ENCODE measurements at regions not wholly inside any gene's neighbourhood (a gene's known extent, or its start where the extent isn't known, plus 50 kb on each side); places are given as distances from the start of the nearest gene placed in this dataset.

- Histone ChIP-seq H3K9me3 (ENCODE audit: insufficient read depth, low read depth, low read length) (no peaks in the 10 kb centered on the region), H2AFZ (ENCODE audit: low read depth, low read length) (no peak overlapping the region), H3K4me3 (ENCODE audit: insufficient read depth, low read depth, low read length) (no peak overlapping the region), H3K79me2 (ENCODE audit: insufficient read depth, low read length) (no peaks in the 10 kb centered on the region), H3K27me3 (ENCODE audit: insufficient read depth, low read length) (peaks cover 7% of the 10 kb centered on the region), H3K27ac (ENCODE audit: low read depth, low read length) (no peak overlapping the region), H4K20me1 (ENCODE audit: insufficient read depth, low read length) (peaks cover 5% of the 10 kb centered on the region), H3K9ac (ENCODE audit: low read length) (no peak overlapping the region), H3K4me2 (ENCODE audit: low read length) (no peak overlapping the region), H3K4me1 (ENCODE audit: insufficient read depth, low read length) (no peaks in the 10 kb centered on the region), H3K36me3 (ENCODE audit: insufficient read depth, low read length) (no peaks in the 10 kb centered on the region)
- DNase-seq (ENCODE audit: low read depth) (no peak), FAIRE-seq (no peak)
- no peaks in the 10 kb centered on the region for H3K36me3 Mint-ChIP-seq (ENCODE audit: low read depth, unreplicated experiment)
- no peak for TF ChIP-seq CTCF (IDR thresholded peaks at IDR 0.05; ENCODE audit: insufficient read depth, low read depth, low read length)
- no peak for TF ChIP-seq EZH2 (IDR thresholded peaks at IDR 0.05; ENCODE audit: insufficient read depth, low read length)
- no peak overlapping the region for H3K4me3 Mint-ChIP-seq (ENCODE audit: unreplicated experiment)
- H3K4me1 Mint-ChIP-seq (ENCODE audit: low read depth, unreplicated experiment), result peaks cover under 1% of the 10 kb centered on the region
- no peak overlapping the region for H3K27ac Mint-ChIP-seq (ENCODE audit: unreplicated experiment)
- peaks cover 6% of the 10 kb centered on the region for H3K9me3 Mint-ChIP-seq (ENCODE audit: unreplicated experiment)
- H3K27me3 Mint-ChIP-seq (ENCODE audit: low read depth, unreplicated experiment), result peaks cover 66% of the 10 kb centered on the region
These were observed 63.6 kb upstream of the DAB2IP start for GRCh38 chr9:121587863-121588262.

DNA sequence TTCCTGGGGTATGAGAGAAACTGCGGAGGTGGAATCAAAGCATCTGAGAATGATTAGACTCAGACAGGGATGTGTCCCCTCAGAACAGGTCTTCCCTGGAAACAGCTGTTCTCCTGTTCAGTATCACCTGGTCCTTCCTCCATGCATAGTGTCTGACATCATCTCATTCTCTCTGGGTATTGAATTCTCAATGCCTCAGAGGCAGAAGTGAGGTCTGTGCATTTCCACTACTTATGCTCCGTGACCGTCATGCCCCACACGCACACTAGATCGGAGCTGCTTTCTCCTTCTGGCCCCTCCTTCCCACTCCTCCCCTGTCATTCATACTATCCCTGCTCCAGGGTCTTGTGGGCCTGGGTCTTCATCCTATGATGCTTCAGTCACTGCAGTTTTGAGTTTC is 61.4 kb upstream of the DAB2IP start:
- H3K4me2 ChIP-seq (ENCODE audit: low read length), result no peak overlapping the region
- no peak for DNase-seq (ENCODE audit: low read depth)
- Mint-ChIP-seq H3K36me3 (ENCODE audit: low read depth, unreplicated experiment) (no peaks in the 10 kb centered on the region), H3K27ac (ENCODE audit: unreplicated experiment) (no peak overlapping the region), H3K4me1 (ENCODE audit: low read depth, unreplicated experiment) (peaks cover 3% of the 10 kb centered on the region), H3K4me3 (ENCODE audit: unreplicated experiment) (no peak overlapping the region), H3K9me3 (ENCODE audit: unreplicated experiment) (peaks cover 6% of the 10 kb centered on the region), H3K27me3 (ENCODE audit: low read depth, unreplicated experiment) (peaks cover 64% of the 10 kb centered on the region)
- H2AFZ ChIP-seq (ENCODE audit: low read depth, low read length), result no peak overlapping the region
- peaks cover 5% of the 10 kb centered on the region for H4K20me1 ChIP-seq (ENCODE audit: insufficient read depth, low read length)
- H3K79me2 ChIP-seq (ENCODE audit: insufficient read depth, low read length), result no peaks in the 10 kb centered on the region
- no peaks in the 10 kb centered on the region for H3K4me1 ChIP-seq (ENCODE audit: insufficient read depth, low read length)
- H3K4me3 ChIP-seq (ENCODE audit: insufficient read depth, low read depth, low read length), result no peak overlapping the region
- no peak overlapping the region for H3K27ac ChIP-seq (ENCODE audit: low read depth, low read length)
- no peaks in the 10 kb centered on the region for H3K36me3 ChIP-seq (ENCODE audit: insufficient read depth, low read length)
- no peak for FAIRE-seq
- TF ChIP-seq EZH2 (IDR thresholded peaks at IDR 0.05; ENCODE audit: insufficient read depth, low read length), result no peak
- no peak for TF ChIP-seq CTCF (IDR thresholded peaks at IDR 0.05; ENCODE audit: insufficient read depth, low read depth, low read length)
- H3K9ac ChIP-seq (ENCODE audit: low read length), result no peak overlapping the region
- H3K9me3 ChIP-seq (ENCODE audit: insufficient read depth, low read depth, low read length), result no peaks in the 10 kb centered on the region
- H3K27me3 ChIP-seq (ENCODE audit: insufficient read depth, low read length), result peaks cover 5% of the 10 kb centered on the region

- Histone ChIP-seq H3K27ac (ENCODE audit: low read depth, low read length) (no peak overlapping the region), H3K9ac (ENCODE audit: low read length) (no peak overlapping the region), H2AFZ (ENCODE audit: low read depth, low read length) (no peak overlapping the region), H3K79me2 (ENCODE audit: insufficient read depth, low read length) (no peaks in the 10 kb centered on the region), H3K9me3 (ENCODE audit: insufficient read depth, low read depth, low read length) (no peaks in the 10 kb centered on the region), H4K20me1 (ENCODE audit: insufficient read depth, low read length) (peaks cover 5% of the 10 kb centered on the region), H3K27me3 (ENCODE audit: insufficient read depth, low read length) (peaks cover 2% of the 10 kb centered on the region), H3K4me3 (ENCODE audit: insufficient read depth, low read depth, low read length) (no peak overlapping the region), H3K4me2 (ENCODE audit: low read length) (no peak overlapping the region), H3K4me1 (ENCODE audit: insufficient read depth, low read length) (no peaks in the 10 kb centered on the region), H3K36me3 (ENCODE audit: insufficient read depth, low read length) (no peaks in the 10 kb centered on the region)
- H3K27me3 Mint-ChIP-seq (ENCODE audit: low read depth, unreplicated experiment), result peaks cover 49% of the 10 kb centered on the region
- no peak overlapping the region for H3K4me3 Mint-ChIP-seq (ENCODE audit: unreplicated experiment)
- DNase-seq (ENCODE audit: low read depth), result no peak
- H3K9me3 Mint-ChIP-seq (ENCODE audit: unreplicated experiment), result peaks cover 6% of the 10 kb centered on the region
- no peak overlapping the region for H3K27ac Mint-ChIP-seq (ENCODE audit: unreplicated experiment)
- no peaks in the 10 kb centered on the region for H3K36me3 Mint-ChIP-seq (ENCODE audit: low read depth, unreplicated experiment)
- TF ChIP-seq CTCF (IDR thresholded peaks at IDR 0.05; ENCODE audit: insufficient read depth, low read depth, low read length) (no peak), EZH2 (IDR thresholded peaks at IDR 0.05; ENCODE audit: insufficient read depth, low read length) (no peak)
- no peak for FAIRE-seq
- peaks cover 3% of the 10 kb centered on the region for H3K4me1 Mint-ChIP-seq (ENCODE audit: low read depth, unreplicated experiment)
These were observed 59.2 kb upstream of the DAB2IP start for GRCh38 chr9:121592265-121592664.

Data from astrocyte (in vitro differentiated cells and primary cell).